GM18909 (cell line): ENCODE measurements at regions not wholly inside any gene's neighbourhood (a gene's known extent, or its start where the extent isn't known, plus 50 kb on each side); places are given as distances from the start of the nearest gene placed in this dataset.

Source experiments
- ATAC-seq: cut with Tn5 transposase; IDR thresholded peaks from one replicate; pipeline ENCODE4 v1.9.1; 2021; ENCODE audit warnings: mild to moderate bottlenecking; ENCODE audit not compliant: unreplicated experiment, poor library complexity

DNA sequence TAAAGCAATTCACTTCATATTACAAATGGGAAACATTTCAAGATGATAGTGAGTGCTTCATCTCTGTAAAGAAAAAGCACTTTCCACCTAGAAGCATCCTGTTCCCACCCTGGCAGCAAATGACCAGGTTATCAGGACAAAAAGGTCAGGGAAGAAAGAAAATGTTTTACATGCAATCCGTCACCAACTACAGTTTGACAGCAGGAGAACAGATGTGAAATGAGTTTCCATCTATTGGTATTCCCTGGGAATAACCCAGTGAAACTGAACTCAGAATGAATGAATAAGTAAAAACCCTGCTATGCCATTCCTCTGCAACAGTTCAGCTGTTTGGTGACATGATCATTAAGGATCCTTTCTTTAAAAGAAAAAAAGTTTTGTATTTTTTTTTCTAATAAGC is 67.6 kb downstream of the HTR1A start:
- no peak for ATAC-seq

GRCh38 chr5:63878788-63879187 is 83.5 kb downstream of the HTR1A start:
- no peak for ATAC-seq

DNA sequence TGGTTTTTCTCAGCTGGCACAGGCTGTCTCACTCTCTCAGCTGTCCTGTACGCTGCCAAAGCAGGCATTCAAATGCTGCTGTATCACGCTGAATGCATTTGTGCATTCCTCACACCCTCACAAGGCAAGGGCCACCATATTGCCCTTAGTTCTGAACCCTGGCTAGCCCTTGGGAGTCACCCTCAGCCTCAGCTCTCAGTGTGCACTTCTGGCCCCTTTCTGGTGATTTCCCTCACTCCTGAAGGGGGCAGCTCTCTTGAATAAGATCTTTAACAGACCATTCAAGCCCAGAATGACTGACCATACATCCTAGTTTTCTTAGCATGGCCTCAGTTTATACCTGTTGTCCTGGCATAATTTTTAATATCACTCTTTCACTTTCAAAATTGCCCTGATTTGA is 84.3 kb downstream of the HTR1A start:
- ATAC-seq, result no peak

- no peak for ATAC-seq
These were observed 101.9 kb downstream of the HTR1A start for GRCh38 chr5:63860379-63860778.

DNA sequence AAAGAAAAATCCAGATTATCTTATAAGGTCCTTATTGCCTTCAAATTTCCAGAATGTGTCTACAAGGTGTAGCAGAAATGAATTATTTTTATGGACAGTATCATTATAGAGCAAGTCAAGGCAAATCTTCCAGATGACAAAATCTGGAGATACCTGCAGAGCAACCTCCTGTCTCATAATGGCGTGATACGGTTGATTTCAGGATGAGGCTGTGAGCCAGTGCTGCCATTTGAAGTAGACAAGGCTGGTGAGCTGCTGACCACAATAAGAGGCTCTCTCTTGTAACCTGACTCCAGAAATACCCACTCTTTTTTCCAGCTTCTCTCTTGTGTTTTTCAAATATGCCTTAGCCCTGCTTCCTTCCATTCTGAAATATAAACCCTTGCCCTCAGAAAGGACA is 108.2 kb downstream of the HTR1A start:
- ATAC-seq, result no peak

DNA sequence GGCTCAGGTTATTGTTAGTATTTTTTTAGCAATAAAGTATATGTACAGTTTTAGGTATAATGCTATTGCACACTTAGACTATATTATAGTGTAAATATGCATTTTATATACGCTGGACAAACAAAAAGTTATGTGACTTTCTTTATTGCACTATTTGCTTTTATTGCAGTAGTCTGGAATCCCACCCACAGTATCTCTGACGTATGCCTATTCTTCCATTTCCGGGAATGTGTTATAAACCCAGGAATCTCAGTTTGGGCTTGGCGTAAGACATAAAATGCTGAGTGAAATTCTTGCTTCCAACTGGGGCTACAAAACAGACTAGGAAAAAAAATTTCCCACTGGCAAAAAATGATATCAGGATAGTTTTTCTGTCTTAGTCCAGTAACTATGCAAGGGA is 119.1 kb downstream of the HTR1A start:
- no peak for ATAC-seq

GRCh38 chr5:63837437-63837836 is 124.8 kb downstream of the HTR1A start:
- ATAC-seq, result no peak

GRCh38 chr5:63831381-63831780 is 130.9 kb downstream of the HTR1A start:
- ATAC-seq, result no peak

GRCh38 chr5:63825984-63826383 is 136.3 kb downstream of the HTR1A start:
- no peak for ATAC-seq

DNA sequence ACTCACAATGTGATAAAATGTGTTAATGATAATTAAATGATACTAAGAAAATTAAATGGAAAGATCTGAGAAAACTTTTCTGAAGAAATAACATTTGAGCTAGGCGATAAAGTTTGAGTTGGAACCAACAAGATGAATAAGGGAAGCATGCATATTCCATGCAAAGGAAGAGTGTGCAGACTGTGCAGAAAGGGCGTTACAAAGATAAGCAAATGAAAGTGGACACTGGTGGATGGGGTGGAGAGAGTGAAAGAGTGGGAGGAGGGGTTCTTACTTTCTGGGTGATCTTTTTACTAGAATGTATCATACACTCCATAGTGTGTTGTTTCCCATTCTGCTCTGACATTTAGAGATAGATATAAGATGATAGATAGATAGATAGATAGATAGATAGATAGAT is 138.7 kb downstream of the HTR1A start:
- no peak for ATAC-seq

GRCh38 chr5:63822614-63823013 is 139.6 kb downstream of the HTR1A start:
- ATAC-seq, result no peak

DNA sequence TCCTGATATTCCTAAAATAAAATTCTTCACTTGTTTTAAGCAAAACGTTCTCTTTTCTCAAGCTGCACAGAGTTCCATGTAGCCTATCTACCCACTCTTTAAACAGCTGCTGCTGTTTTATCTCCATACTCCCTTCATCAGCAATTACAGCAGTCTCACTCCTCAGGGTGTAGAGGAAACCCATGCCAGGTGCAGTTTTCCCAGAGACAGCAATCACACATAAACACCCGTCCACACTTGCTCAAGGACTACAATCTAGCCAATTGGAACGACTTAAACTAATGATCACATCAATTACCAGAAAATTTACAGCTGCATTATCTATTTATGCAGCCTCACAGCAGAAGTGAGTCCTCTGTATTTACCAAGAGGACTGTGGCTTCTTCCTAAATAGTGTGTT is 141.7 kb downstream of the HTR1A start:
- no peak for ATAC-seq

- no peak for ATAC-seq
These were observed 149.6 kb downstream of the HTR1A start for GRCh38 chr5:63812693-63813092.

DNA sequence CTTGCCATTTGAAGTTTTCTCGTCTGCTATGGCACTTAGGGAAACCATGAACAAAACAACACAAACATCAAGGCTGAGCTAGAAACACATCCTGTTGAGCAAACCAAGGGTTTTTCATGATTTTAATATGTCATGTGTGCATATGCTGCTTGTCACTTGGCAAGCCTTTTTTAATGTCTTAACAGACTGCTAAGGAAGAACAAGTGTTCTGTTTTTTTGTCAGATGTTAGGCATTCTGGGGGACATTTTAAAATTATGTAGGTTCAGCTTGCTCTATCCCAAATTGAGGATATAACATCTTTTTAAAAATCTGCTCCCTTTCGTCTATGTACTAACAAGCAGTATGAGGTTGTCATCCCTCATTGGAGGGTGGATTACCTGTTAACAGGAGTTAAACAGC is 150.3 kb downstream of the HTR1A start:
- no peak for ATAC-seq

GRCh38 chr5:63811286-63811685 is 151.0 kb downstream of the HTR1A start:
- no peak for ATAC-seq

DNA sequence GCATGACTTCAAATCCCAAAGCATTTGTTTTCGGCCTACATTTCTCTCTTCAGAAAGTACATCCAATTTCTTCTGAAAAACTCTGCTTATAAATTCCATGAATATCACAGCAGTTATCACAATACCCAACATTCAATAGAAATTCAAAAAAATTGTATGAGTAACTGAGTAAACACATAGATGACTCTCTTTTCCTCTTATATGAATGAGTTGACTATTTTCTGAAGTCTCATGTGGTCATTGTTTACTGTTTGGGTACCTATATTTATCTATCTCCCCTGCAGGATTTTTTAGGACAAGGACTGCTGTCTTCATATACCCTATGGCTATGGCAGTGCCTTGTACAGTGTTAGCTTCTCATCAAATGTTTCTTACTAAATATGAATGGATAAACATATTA is 157.1 kb downstream of the HTR1A start:
- ATAC-seq, result no peak

GRCh38 chr5:63803165-63803564 is 159.1 kb downstream of the HTR1A start:
- ATAC-seq, result no peak

GRCh38 chr5:63794979-63795378 is 167.3 kb downstream of the HTR1A start:
- no peak for ATAC-seq

- ATAC-seq, result no peak
These were observed 167.9 kb downstream of the HTR1A start for GRCh38 chr5:63794296-63794695.

GRCh38 chr5:63774939-63775338 is 187.3 kb downstream of the HTR1A start:
- ATAC-seq, result no peak

DNA sequence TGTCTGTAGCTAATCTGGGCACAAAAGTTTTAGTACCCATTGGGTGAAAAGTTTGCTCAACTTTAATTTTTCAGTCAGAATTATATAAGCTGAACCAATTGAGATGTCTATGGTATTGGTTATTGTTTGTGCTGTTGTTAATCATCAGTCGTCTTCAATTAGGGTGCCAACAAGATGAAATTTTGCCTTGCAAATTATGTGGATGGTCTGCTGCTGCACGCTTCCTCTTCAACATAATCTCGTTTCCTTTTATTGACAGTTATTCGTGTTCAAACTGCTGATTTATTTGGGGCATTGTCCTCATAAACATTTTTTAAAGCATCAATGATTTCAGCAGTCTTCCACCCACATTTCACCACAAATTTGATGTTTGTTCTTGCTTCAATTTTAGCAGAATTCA is 194.0 kb downstream of the HTR1A start:
- ATAC-seq, result no peak

DNA sequence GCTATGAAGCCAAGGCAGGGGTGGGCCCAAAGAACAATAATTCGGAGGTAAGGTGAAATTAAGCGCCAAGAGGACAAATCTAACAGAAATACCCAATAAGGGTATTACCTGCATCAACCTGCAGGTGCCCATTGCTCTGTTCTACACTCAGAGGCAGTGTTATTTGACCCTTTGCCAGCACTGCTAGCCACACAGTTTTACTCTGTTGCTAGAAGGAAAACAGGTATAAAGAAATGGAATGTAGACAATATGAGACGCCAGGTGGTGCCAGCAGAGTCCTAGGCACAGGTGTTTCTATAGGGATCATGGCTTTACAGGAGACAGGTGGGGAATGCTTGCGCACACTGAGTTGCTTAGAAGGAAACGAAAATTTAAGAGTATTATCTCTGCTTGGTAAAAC is 201.3 kb downstream of the HTR1A start:
- no peak for ATAC-seq

DNA sequence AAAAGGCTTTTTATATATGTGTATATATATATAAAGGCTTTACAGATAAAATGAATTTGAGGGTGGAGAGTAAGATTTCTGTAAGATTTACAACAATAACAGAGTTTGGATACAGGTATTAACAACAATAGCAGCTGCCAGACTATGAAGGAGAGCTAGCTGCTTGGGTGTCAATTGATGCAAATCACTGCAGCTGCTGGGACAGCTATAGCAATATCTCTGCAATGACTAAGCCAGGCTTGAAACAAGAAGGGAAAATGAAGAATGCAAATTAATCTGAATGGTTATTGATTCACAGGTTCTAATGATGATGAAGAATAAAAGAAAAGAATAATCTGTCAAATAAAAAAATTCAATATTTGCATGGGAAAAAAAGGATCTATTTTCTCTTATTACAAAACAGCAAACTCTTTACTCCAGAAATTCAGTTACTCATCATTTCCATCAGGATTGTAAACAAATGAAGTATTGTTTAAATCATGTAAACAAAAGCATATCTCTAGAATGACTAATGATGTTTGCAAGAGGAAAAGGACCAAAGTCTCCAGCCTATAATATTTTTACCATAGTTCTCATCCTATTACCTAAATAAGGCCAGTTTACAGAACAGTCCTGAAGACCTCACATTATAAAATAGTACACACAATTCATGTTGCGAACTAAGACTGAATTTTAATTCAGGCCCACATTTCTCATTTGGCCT is 219.0 kb downstream of the HTR1A start:
- ATAC-seq, result no peak
